ENCODE measurements at regions not wholly inside any gene's neighbourhood (a gene's known extent, or its start where the extent isn't known, plus 50 kb on each side); places are given as distances from the start of the nearest gene placed in this dataset.
"Not testable (repeated sequence)": the region's sequence is repeated elsewhere in the genome, so short reads cannot be mapped to it uniquely, and the experiment has no call there.

DNA sequence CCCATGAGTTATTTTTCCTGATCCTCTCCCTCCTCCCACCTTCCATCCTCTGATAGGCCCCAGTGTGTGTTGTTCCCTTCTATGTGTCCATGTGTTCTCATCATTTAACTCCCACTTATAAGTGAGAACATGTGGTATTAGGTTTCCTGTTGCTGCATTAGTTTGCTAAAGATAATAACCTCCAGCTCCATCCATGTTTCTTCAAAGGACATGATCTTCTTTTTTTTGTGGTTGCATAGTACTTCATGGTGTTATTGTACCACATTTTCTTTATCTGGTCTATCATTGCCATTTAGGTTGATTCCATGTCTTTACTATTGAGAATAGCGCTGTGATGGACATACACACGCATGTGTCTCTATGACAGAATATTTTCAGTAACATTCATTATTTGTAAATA lies 128.8 kb downstream of the ENC1 start:
- not testable (repeated sequence) for H3K27ac Mint-ChIP-seq; H3K36me3 Mint-ChIP-seq (ENCODE audit: low read depth); H3K4me3 ChIP-seq; DNase-seq (ENCODE audit: low spot score); H3K27me3 ChIP-seq (ENCODE audit: insufficient read depth); H3K9me3 Mint-ChIP-seq; H3F3A ChIP-seq (replicated peaks; ENCODE audit: low read depth); H3K4me2 ChIP-seq; H3K27ac ChIP-seq (ENCODE audit: low read depth); H2AFZ ChIP-seq; H3K79me2 ChIP-seq (replicated peaks; ENCODE audit: insufficient read depth); H3K4me3 Mint-ChIP-seq; H3K36me3 ChIP-seq (ENCODE audit: insufficient read depth); H4K20me1 ChIP-seq (replicated peaks; ENCODE audit: insufficient read depth); ATAC-seq; H3K4me1 ChIP-seq (ENCODE audit: insufficient read depth); H3K27me3 Mint-ChIP-seq (ENCODE audit: insufficient read depth, low read depth, poor library complexity); H3K9me2 ChIP-seq (ENCODE audit: insufficient read depth)
- peaks cover 22% of the 10 kb centered on the region for H3K4me1 Mint-ChIP-seq

DNA sequence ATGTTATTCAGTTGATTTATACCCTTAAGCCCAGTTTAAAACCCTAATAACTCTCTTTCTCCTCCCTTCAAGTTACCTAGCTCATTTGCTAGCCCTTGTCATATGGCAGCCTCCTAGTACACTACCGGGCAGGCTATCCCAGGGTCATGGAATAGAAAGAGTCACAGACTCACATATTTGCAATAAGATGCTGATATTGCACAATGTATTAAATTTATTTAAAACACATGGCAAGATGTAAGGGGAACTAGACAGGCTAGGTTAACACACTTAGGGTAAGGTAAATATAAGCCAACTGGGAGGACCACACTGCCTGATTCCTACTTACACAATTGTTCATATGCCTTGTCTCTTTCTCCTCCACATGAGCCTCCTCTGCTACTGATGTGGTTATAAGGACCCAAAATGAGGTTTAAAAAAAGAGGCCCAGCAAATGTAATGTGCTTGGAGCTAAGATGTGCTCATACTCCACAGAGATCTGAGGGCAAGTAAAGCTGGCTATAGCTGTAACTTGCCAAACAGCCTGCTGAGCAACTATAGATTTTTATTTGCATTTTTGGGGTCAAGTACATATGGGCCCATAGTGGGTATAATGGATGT lies 130.0 kb downstream of the ENC1 start:
- ATAC-seq = no peak
- no peaks in the 10 kb centered on the region for H3F3A ChIP-seq (replicated peaks; ENCODE audit: low read depth)
- H3K79me2 ChIP-seq (replicated peaks; ENCODE audit: insufficient read depth) = no peaks in the 10 kb centered on the region
- no peak overlapping the region for H3K27ac ChIP-seq (ENCODE audit: low read depth)
- Mint-ChIP-seq H3K4me3 (no peak overlapping the region), H3K36me3 (ENCODE audit: low read depth) (no peaks in the 10 kb centered on the region), H3K27ac (no peak overlapping the region; the same call in 1 of the 2 replicates), H3K4me1 (peaks cover 19% of the 10 kb centered on the region; the same call in 2 of the 3 replicates), H3K27me3 (ENCODE audit: insufficient read depth, low read depth, poor library complexity) (peaks cover 5% of the 10 kb centered on the region), H3K9me3 (no peaks in the 10 kb centered on the region)
- H3K4me3 ChIP-seq = no peak overlapping the region
- no peak overlapping the region; the same call in 1 of the 2 replicates for H2AFZ ChIP-seq
- H3K9me2 ChIP-seq (ENCODE audit: insufficient read depth) = peaks cover 10% of the 10 kb centered on the region; the same call in 1 of the 2 replicates
- no peaks in the 10 kb centered on the region for H3K27me3 ChIP-seq (ENCODE audit: insufficient read depth)
- no peak for DNase-seq (ENCODE audit: low spot score)
- no peaks in the 10 kb centered on the region for H4K20me1 ChIP-seq (replicated peaks; ENCODE audit: insufficient read depth)
- H3K36me3 ChIP-seq (ENCODE audit: insufficient read depth) = no peaks in the 10 kb centered on the region
- H3K4me2 ChIP-seq = no peak overlapping the region
- peaks cover 4% of the 10 kb centered on the region; the same call in 1 of the 2 replicates for H3K4me1 ChIP-seq (ENCODE audit: insufficient read depth)
- no peak for TF ChIP-seq ZNF331 (CRISPR knock-in tag; IDR thresholded peaks at IDR 0.05; ENCODE audit: low read depth)
- TF ChIP-seq NANOG (IDR thresholded peaks at IDR 0.05; ENCODE audit: borderline replicate concordance) = no peak
- TF ChIP-seq, protein P1, sequence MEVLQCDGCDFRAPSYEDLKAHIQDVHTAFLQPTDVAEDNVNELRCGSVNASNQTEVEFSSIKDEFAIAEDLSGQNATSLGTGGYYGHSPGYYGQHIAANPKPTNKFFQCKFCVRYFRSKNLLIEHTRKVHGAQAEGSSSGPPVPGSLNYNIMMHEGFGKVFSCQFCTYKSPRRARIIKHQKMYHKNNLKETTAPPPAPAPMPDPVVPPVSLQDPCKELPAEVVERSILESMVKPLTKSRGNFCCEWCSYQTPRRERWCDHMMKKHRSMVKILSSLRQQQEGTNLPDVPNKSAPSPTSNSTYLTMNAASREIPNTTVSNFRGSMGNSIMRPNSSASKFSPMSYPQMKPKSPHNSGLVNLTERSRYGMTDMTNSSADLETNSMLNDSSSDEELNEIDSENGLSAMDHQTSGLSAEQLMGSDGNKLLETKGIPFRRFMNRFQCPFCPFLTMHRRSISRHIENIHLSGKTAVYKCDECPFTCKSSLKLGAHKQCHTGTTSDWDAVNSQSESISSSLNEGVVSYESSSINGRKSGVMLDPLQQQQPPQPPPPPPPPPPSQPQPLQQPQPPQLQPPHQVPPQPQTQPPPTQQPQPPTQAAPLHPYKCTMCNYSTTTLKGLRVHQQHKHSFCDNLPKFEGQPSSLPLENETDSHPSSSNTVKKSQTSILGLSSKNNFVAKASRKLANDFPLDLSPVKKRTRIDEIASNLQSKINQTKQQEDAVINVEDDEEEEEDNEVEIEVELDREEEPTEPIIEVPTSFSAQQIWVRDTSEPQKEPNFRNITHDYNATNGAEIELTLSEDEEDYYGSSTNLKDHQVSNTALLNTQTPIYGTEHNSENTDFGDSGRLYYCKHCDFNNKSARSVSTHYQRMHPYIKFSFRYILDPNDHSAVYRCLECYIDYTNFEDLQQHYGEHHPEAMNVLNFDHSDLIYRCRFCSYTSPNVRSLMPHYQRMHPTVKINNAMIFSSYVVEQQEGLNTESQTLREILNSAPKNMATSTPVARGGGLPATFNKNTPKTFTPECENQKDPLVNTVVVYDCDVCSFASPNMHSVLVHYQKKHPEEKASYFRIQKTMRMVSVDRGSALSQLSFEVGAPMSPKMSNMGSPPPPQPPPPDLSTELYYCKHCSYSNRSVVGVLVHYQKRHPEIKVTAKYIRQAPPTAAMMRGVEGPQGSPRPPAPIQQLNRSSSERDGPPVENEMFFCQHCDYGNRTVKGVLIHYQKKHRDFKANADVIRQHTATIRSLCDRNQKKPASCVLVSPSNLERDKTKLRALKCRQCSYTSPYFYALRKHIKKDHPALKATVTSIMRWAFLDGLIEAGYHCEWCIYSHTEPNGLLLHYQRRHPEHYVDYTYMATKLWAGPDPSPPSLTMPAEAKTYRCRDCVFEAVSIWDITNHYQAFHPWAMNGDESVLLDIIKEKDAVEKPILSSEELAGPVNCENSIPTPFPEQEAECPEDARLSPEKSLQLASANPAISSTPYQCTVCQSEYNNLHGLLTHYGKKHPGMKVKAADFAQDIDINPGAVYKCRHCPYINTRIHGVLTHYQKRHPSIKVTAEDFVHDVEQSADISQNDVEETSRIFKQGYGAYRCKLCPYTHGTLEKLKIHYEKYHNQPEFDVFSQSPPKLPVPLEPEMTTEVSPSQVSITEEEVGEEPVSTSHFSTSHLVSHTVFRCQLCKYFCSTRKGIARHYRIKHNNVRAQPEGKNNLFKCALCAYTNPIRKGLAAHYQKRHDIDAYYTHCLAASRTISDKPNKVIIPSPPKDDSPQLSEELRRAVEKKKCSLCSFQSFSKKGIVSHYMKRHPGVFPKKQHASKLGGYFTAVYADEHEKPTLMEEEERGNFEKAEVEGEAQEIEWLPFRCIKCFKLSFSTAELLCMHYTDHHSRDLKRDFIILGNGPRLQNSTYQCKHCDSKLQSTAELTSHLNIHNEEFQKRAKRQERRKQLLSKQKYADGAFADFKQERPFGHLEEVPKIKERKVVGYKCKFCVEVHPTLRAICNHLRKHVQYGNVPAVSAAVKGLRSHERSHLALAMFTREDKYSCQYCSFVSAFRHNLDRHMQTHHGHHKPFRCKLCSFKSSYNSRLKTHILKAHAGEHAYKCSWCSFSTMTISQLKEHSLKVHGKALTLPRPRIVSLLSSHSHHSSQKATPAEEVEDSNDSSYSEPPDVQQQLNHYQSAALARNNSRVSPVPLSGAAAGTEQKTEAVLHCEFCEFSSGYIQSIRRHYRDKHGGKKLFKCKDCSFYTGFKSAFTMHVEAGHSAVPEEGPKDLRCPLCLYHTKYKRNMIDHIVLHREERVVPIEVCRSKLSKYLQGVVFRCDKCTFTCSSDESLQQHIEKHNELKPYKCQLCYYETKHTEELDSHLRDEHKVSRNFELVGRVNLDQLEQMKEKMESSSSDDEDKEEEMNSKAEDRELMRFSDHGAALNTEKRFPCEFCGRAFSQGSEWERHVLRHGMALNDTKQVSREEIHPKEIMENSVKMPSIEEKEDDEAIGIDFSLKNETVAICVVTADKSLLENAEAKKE (CRISPR knock-in tag; IDR thresholded peaks at IDR 0.05) = no peak
- TF ChIP-seq JUNB (IDR thresholded peaks at IDR 0.05; ENCODE audit: unreplicated experiment) = no peak
- TF ChIP-seq EZH2phosphoT487 (IDR thresholded peaks at IDR 0.05; ENCODE audit: unreplicated experiment) = no peak
- TF ChIP-seq, protein P2, sequence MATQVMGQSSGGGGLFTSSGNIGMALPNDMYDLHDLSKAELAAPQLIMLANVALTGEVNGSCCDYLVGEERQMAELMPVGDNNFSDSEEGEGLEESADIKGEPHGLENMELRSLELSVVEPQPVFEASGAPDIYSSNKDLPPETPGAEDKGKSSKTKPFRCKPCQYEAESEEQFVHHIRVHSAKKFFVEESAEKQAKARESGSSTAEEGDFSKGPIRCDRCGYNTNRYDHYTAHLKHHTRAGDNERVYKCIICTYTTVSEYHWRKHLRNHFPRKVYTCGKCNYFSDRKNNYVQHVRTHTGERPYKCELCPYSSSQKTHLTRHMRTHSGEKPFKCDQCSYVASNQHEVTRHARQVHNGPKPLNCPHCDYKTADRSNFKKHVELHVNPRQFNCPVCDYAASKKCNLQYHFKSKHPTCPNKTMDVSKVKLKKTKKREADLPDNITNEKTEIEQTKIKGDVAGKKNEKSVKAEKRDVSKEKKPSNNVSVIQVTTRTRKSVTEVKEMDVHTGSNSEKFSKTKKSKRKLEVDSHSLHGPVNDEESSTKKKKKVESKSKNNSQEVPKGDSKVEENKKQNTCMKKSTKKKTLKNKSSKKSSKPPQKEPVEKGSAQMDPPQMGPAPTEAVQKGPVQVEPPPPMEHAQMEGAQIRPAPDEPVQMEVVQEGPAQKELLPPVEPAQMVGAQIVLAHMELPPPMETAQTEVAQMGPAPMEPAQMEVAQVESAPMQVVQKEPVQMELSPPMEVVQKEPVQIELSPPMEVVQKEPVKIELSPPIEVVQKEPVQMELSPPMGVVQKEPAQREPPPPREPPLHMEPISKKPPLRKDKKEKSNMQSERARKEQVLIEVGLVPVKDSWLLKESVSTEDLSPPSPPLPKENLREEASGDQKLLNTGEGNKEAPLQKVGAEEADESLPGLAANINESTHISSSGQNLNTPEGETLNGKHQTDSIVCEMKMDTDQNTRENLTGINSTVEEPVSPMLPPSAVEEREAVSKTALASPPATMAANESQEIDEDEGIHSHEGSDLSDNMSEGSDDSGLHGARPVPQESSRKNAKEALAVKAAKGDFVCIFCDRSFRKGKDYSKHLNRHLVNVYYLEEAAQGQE (IDR thresholded peaks at IDR 0.05; ENCODE audit: unreplicated experiment) = no peak
- TF ChIP-seq, protein P3, sequence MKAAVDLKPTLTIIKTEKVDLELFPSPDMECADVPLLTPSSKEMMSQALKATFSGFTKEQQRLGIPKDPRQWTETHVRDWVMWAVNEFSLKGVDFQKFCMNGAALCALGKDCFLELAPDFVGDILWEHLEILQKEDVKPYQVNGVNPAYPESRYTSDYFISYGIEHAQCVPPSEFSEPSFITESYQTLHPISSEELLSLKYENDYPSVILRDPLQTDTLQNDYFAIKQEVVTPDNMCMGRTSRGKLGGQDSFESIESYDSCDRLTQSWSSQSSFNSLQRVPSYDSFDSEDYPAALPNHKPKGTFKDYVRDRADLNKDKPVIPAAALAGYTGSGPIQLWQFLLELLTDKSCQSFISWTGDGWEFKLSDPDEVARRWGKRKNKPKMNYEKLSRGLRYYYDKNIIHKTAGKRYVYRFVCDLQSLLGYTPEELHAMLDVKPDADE (IDR thresholded peaks at IDR 0.05) = no peak
- TF ChIP-seq STAT1 (IDR thresholded peaks at IDR 0.05; ENCODE audit: unreplicated experiment) = no peak
- no peak for TF ChIP-seq CREB1 (CRISPR knock-in tag; IDR thresholded peaks at IDR 0.05; ENCODE audit: low read depth)
- no peak for TF ChIP-seq EZH2 (IDR thresholded peaks at IDR 0.05; ENCODE audit: low read depth, unreplicated experiment)
- no peak for TF ChIP-seq POLR2AphosphoS5 (IDR thresholded peaks at IDR 0.05; ENCODE audit: low read depth)

All from GM23338 (cell line).